Esophagus (tissue), 2 donors: ENCODE measurements at regions not wholly inside any gene's neighbourhood (a gene's known extent, or its start where the extent isn't known, plus 50 kb on each side); places are given as distances from the start of the nearest gene placed in this dataset.

Experiments
- H3K27ac ChIP-seq, 2 donors: one replicate each; pipeline ENCODE4 v1.5.1; 2013; ENCODE audit warnings: low read depth in 2 of 2, mild to moderate bottlenecking in 2 of 2, inconsistent platforms in 1 of 2, low read length in 1 of 2, moderate library complexity in 1 of 2
- H3K27me3 ChIP-seq, 2 donors: one replicate each; pipeline ENCODE4 v1.6.1; 2013; ENCODE audit warnings: low read length in 2 of 2, control low read depth in 1 of 2, mild to moderate bottlenecking in 1 of 2; ENCODE audit not compliant: insufficient read depth in 2 of 2, control insufficient read depth in 1 of 2
- H3K36me3 ChIP-seq, 2 donors: one replicate each; pipeline ENCODE4 v1.6.1; 2013; ENCODE audit warnings: low read length in 1 of 2; ENCODE audit not compliant: control insufficient read depth in 2 of 2, insufficient read depth in 2 of 2
- H3K4me1 ChIP-seq, 2 donors: one replicate each; pipeline ENCODE4 v1.6.1; 2013; ENCODE audit warnings: low read length in 1 of 2; ENCODE audit not compliant: control insufficient read depth in 2 of 2, insufficient read depth in 2 of 2
- H3K4me3 ChIP-seq, 2 donors: one replicate each; pipeline ENCODE4 v1.5.1; 2013; ENCODE audit warnings: low read length in 2 of 2, mild to moderate bottlenecking in 2 of 2, low read depth in 1 of 2, moderate library complexity in 1 of 2
- H3K9me3 ChIP-seq, 2 donors: one replicate each; pipeline ENCODE4 v1.6.1; 2013; ENCODE audit warnings: mild to moderate bottlenecking in 2 of 2, low read depth in 1 of 2, low read length in 1 of 2, moderate library complexity in 1 of 2; ENCODE audit not compliant: control insufficient read depth in 2 of 2, insufficient read depth in 1 of 2
- WGBS, 2 donors: extraction: QIAGEN DNeasy Blood & Tissue Kit; methylation state at CpG; one replicate each; pipeline ENCODE4 v1.1.7; 2013; 5-methylcytosine and 5-hydroxymethylcytosine counted together
- donor health status: healthy with polysubstance abuse.
- donor health status: Bipolar disorder and iron deficiency.

DNA sequence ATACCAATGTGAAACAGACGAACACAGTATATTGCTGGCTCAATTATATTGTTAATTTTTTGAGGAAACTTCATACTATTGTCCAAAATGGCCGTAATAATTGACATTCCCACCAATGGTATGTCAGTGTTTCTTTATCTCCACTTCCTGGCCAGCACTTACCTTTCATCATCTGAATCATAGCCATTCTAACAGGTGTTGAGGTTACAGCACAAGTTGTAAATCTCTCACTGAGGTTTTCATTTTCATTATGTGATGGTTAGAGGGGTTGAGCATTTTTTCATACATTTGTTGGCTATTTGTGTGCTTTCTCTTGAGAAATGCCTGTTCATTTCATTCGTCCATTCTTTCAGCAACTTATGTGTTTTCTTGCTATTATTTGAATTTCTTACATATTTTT lies 824.0 kb downstream of the UQCRFS1 start:
- WGBS, 2 donors: 45 to 57% methylated on average over 3 of the region's 3 CpGs
- H3K4me1 ChIP-seq: no peaks in the 10 kb centered on the region
- peaks cover 9 to 11% of the 10 kb centered on the region in 2 donors for H3K9me3 ChIP-seq
- H3K36me3 ChIP-seq: no peaks in the 10 kb centered on the region
- no peak overlapping the region for H3K4me3 ChIP-seq
- H3K27ac ChIP-seq: no peak overlapping the region
- H3K27me3 ChIP-seq: no peaks in the 10 kb centered on the region

DNA sequence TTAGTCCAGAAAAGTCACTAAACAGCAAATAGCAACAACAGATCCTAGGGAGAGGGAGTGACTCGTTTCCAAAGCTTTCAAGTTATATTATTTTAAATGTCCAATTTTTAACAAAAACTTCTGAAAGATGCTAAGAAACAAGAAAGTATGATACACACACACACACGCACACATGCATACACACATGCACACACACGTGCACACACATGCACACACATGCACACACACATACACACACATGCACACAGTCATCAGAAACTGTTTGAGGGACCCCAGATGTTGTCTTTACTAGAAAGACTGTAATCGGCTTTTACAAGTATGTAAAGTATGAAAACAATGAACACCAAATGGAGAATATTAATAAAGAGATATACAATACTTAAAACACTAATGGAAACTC lies 825.4 kb downstream of the UQCRFS1 start:
- Histone ChIP-seq H3K9me3 (peaks cover 11 to 13% of the 10 kb centered on the region in 2 donors), H3K4me3 (no peak overlapping the region), H3K27me3 (no peaks in the 10 kb centered on the region), H3K27ac (no peak overlapping the region), H3K36me3 (no peaks in the 10 kb centered on the region), H3K4me1 (no peaks in the 10 kb centered on the region)
- WGBS, 2 donors: 72% methylated on average over 4 of the region's 4 CpGs

GRCh38 chr19:28386470-28386869 lies 826.5 kb downstream of the UQCRFS1 start:
- H3K36me3 ChIP-seq: no peaks in the 10 kb centered on the region
- peaks cover 11 to 13% of the 10 kb centered on the region in 2 donors for H3K9me3 ChIP-seq
- no peak overlapping the region for H3K4me3 ChIP-seq
- 79 to 88% methylated on average over 6 of the region's 6 CpGs for WGBS, 2 donors
- no peak overlapping the region for H3K27ac ChIP-seq
- no peaks in the 10 kb centered on the region for H3K4me1 ChIP-seq
- no peaks in the 10 kb centered on the region for H3K27me3 ChIP-seq

DNA sequence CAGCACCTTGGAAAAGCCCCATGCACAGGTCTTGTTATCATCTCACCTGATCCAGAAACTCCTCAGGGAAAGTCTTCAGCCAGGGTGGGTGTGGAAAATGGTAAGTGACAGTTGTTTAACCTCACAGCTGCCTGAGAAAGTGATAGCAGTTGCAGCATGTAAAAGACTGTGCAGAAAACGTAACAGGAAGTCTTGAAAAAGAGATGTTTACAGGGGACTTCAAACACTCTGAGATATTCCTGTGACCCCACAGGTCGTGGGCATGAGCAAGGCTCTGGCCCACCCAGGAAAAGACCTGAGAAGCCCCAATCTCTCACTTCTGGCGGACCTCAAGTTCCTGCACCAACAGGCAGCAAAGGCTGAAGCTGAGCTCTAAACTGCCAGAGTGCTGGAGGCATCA lies 826.9 kb downstream of the UQCRFS1 start:
- no peaks in the 10 kb centered on the region for H3K27me3 ChIP-seq
- H3K36me3 ChIP-seq: no peaks in the 10 kb centered on the region
- H3K4me3 ChIP-seq: no peak overlapping the region
- no peak overlapping the region for H3K27ac ChIP-seq
- 21% methylated on average over 3 of the region's 3 CpGs for WGBS, 2 donors
- no peaks in the 10 kb centered on the region for H3K4me1 ChIP-seq
- H3K9me3 ChIP-seq: peaks cover 11 to 14% of the 10 kb centered on the region in 2 donors

DNA sequence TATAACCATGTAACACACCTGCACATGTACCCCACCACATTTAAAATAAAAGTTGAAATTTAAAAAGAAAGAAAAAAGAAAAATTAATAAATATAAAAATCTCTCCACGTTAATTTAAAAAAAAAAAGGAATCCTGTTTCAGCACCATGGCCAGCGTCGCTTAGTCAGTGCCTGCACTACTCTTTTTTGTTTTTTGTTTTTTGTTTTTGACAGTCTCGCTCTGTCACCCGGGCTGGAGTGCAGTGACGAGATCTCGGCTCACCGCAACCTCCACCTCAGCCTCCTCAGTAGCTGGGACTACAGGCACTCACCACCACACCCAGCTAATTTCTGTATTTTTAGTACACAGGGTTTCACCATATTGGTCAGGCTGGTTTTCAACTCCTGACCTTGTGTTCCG lies 835.9 kb downstream of the UQCRFS1 start:
- peaks cover 9 to 14% of the 10 kb centered on the region in 2 donors for H3K9me3 ChIP-seq
- H3K4me3 ChIP-seq: no peak overlapping the region
- no peaks in the 10 kb centered on the region for H3K4me1 ChIP-seq
- no peak overlapping the region for H3K27ac ChIP-seq
- no peaks in the 10 kb centered on the region for H3K27me3 ChIP-seq
- H3K36me3 ChIP-seq: no peaks in the 10 kb centered on the region
- 31 to 35% methylated on average over 9 of the region's 9 CpGs for WGBS, 2 donors

DNA sequence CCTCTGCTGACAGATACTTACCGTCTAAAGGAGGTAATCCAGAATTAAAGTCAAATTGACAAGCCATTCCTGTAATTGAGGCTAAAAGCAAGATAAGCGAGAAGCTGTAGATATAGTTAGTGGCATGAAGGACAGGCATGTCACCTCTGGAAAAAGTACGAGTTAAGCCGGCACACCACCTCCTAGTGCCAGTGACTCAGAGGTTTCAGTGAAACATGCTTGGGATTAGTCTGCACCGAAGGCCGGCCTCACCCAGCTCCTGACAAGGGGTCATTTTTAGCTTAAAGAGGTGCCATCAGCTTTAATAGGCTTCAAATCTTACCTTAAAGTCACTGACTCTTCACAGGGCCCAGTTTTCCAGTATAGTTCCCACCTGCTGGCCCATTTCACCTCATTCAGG lies 838.0 kb downstream of the UQCRFS1 start:
- Histone ChIP-seq H3K4me1 (no peaks in the 10 kb centered on the region), H3K4me3 (no peak overlapping the region), H3K9me3 (peaks cover 4 to 10% of the 10 kb centered on the region in 2 donors), H3K36me3 (no peaks in the 10 kb centered on the region), H3K27ac (no peak overlapping the region), H3K27me3 (no peaks in the 10 kb centered on the region)
- WGBS, 2 donors: 75 to 80% methylated on average over 6 of the region's 6 CpGs

GRCh38 chr19:28372576-28373247 lies 840.2 kb downstream of the UQCRFS1 start:
- no peaks in the 10 kb centered on the region for H3K36me3 ChIP-seq
- peaks cover 6 to 8% of the 10 kb centered on the region in 2 donors for H3K9me3 ChIP-seq
- H3K27me3 ChIP-seq: no peaks in the 10 kb centered on the region
- 50 to 58% methylated on average over 4 of the region's 4 CpGs for whole genome bisulfite sequencing, 2 donors
- H3K27ac ChIP-seq: no peak overlapping the region
- no peaks in the 10 kb centered on the region for H3K4me1 ChIP-seq
- H3K4me3 ChIP-seq: no peak overlapping the region

GRCh38 chr19:28367146-28367545 lies 845.8 kb downstream of the UQCRFS1 start:
- Histone ChIP-seq H3K27ac (no peak overlapping the region), H3K4me1 (no peaks in the 10 kb centered on the region), H3K36me3 (no peaks in the 10 kb centered on the region), H3K4me3 (no peak overlapping the region), H3K27me3 (no peaks in the 10 kb centered on the region), H3K9me3 (peaks cover 0 to 4% of the 10 kb centered on the region in 2 donors)
- whole genome bisulfite sequencing, 2 donors: 57 to 61% methylated on average over 1 of the region's 1 CpG

- 74 to 76% methylated on average over 4 of the region's 4 CpGs for WGBS, 2 donors
- H3K27me3 ChIP-seq: no peaks in the 10 kb centered on the region
- H3K27ac ChIP-seq: no peak overlapping the region
- no peak overlapping the region for H3K4me3 ChIP-seq
- H3K9me3 ChIP-seq: peaks cover 0 to 2% of the 10 kb centered on the region in 2 donors
- H3K36me3 ChIP-seq: no peaks in the 10 kb centered on the region
- H3K4me1 ChIP-seq: no peaks in the 10 kb centered on the region
Measured at GRCh38 chr19:28363254-28363653, 849.7 kb downstream of the UQCRFS1 start.
